ENCODE measurements at regions not wholly inside any gene's neighbourhood (a gene's known extent, or its start where the extent isn't known, plus 50 kb on each side); places are given as distances from the start of the nearest gene placed in this dataset.
"Not testable (repeated sequence)": the region's sequence is repeated elsewhere in the genome, so short reads cannot be mapped to it uniquely, and the experiment has no call there.

DNA sequence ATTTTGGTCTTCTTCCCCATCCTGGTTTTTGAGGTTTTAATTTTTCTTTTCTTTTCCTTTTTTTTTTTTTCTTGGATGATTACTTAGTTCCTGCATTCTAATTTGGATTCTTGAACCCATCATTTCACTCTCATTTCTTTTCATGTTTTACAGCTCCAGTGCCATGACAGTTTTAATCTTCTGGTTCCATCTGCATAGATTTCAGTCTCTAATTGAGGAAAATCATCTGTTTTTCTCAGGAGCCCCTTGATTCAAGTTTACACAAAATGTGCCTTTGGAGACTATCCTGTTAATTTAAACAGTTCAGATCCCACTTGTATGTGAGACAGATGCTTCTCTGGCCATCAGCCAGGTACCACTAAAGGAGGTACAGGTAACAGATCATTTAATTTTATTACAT, 379.9 kb downstream of the PIK3C3 start:
- no peak for DNase-seq

DNA sequence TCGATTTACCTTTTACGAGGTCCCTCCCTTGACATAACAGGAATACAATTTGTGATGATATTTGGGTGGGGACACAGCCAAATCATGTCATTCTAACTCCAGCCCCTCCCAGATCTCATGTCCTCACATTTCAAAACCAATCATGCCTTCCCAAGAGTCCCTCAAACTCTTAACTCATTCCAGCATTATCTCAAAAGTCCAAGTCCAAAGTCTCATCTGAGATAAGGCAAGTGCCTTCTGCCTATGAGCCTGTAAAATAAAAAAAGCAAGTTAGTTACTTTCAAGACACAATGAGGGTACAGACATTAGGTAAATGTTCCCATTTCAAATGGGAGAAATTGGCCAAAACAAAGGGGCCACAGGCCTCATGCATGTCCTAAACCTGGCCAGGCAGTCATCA, 381.1 kb downstream of the PIK3C3 start:
- no peak for DNase-seq

DNA sequence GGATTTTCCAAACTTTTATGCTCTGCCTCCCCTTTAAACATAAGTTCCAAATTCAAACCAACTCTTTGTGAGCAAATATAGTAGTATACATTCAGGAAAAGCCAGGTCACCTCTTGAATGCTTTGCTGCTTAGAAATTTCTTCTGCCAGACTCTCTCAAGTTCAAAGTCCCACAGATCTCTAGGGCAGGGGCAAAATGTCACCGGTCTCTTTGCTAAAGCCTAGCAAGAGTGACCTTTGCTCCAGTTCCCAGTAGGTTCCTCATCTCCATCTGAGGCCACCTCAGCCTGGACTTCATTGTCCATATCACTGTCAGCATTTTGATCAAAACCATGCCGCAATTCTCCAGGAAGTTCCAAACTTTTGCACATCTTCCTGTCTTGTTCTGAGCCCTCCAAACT, 382.3 kb downstream of the PIK3C3 start:
- DNase-seq: not testable (repeated sequence)

DNA sequence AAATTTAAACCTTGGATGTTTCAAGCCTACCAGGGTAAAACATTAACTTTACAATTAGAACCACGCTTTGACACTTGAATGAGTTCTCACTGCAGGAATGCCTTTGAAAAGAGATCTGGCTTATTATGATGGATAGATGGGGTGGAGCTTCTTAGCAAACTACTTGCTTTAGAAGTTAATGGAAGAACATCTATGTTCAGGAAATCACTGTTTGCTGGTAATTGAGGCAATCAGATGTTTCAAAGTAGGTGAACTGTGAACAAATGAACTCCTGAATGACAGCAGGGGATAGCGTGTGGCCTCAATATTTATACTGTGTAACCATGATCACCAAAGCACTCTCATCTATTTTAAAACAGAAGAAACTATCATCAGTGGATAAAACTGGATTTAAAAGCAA, 383.6 kb downstream of the PIK3C3 start:
- DNase-seq: no peak

DNA sequence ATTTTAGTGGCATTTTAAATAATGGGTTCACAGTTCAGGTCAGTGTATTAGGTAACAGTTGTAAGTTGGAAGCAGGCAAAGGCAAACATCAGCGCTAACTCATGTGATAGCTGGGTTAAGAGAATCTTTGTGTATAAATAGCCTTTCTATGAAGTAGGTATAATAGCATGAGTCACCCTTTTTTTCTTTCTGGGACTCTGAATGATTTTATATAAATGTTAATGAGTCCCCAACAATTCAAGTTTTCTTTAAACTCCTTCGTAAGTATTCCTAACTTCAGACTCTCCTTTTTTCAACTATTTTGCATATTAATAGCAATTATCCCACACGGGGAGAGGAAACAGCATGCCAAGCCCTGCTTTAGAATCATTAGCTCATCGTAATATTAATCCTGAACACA, 384.3 kb downstream of the PIK3C3 start:
- no peak for DNase-seq

DNA sequence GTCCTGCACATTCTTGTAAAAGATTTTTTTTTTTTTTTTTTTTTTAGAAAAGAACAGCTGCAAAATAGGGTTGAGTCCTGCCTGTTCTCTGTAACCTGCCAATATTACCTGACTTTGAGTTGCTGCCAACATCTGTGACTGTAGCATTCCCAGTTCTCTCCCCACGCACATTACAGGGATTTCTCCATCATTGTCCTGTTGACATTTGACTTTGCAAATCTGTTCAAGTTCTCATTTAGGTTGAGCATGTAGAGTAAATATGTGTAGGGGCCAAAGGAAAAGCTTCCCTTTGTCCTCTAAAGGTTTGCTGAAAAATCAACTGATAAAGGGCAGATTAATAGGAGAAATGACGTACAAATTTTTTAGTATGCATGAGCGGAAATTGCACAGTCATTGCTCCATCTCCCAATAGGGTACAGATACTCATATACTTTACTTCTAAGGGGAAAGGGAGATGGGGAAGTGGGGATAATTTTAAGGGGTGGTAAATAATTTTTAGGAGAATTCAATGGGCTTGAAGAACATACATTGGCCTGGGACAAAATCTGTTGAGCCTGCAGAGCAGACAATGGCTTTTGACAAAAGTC, 385.5 kb downstream of the PIK3C3 start:
- no peak for DNase-seq

DNA sequence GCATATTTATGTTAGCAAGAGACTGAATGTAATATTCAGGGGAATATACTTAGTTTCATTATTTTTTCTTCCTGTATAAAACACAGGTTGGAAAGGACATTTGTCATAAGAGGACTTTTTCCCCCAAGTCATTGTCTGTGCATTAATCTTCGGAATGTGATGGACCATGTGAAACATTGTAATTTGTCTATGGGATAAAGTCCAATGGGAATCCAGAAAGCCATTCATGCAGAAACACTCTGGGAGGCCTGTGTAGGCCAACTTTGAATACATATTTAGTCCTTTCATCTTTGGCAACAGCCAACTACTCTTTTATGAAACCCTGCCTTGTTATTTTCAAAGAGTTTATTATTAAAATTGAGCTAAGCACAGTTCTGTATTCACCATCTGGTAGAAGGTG, 386.4 kb downstream of the PIK3C3 start:
- DNase-seq: no peak

DNA sequence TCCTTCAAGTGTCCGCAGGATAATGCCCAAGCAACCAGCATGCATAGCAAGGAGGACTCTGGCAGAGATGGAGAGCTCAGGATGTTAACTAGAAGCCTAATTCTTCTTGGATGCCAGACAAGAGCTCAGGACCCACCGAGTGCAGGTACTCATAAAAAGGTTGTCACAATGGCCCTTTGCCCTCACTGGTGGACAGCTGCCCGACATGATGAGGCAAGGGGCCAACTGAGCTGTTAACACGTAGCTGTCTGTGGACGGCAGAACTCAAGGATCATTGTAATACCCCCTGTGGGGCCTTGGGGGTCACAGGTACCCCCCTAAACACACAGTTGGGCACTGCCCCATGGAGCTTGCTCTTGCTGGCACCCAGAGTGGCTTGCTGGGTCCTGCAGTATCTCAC, 393.7 kb downstream of the PIK3C3 start:
- no peak for DNase-seq

DNA sequence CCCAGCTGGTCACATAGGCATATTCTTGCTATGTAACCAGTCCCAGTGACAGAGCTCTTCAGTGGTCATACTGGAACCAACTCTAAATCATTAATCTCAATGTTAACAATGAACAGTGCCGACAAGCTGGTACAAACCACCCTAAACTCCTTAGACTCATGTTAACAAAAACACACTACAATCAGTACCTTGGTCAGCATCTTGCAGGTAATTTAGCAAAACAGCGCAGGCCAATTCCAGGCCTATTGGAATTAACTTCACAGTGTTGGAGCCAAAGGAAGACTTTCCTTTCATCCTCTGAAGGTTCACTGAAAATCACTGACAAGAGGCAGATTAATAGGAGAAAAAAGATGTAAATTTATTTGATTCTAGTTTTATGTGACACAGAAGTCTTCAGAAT, 396.4 kb downstream of the PIK3C3 start:
- no peak for DNase-seq

DNA sequence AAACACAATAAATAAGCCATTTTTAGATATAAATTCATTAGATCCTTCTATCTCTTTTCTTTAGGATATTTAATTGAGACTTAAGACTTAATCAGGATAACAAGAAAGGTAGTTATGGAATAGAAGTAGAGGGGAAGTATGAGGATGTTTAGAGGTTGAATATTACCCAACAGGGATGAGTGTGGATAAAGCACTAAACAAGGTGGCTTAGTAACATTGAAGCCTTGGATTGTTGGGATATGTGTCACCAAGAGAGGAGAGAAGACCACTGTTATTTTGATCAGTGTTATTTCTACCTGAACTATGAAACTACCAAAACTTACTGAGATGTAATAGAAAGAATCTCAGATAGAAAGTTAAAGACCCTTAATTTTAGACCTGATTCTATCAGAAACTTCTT, 405.7 kb downstream of the PIK3C3 start:
- DNase-seq: no peak

DNA sequence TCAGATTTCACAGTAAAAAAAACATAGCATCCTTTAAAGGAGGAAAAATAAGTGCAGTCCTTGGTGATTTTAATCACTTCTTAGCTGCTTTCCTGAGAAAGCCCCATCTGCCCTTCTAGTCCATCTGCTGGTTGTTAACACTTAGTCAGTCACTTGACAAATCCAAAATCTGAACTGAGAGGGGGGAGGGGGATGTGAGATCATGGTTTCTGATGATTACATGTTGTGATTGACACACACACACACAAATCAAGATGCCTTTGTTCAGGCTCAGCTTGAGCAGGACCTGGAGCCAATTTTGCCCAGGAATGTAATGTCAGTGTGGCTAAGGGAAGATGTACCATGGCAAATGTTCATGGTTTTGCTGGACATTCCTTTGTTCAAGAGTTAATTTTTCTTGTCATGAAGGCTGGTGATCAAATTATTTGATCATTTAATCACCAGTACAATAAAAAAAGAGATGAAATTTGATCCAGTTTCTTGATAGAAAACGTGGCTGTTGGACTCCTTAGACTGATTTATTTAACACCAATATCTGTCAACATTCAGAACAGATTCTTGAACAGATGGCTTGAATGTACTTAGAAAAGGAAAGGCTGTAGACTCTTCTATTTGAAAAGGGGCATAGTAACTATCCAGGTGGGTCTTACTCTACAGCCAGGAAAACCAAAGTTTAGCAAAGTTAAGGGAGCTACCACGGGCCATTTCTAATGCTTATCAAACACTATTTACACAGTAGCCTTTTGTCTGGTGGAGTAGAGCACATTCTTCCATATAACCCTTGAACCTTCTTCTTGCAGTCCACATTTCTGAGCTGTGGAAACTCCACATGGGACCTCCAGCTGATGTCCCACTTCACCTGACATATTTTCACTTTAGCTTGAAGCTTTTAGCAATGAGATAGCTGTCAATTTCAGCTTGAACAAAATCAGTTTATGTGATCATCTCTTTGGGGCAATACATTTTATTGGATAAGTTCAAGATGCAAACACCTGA, 408.7 kb downstream of the PIK3C3 start:
- no peak for DNase-seq

DNA sequence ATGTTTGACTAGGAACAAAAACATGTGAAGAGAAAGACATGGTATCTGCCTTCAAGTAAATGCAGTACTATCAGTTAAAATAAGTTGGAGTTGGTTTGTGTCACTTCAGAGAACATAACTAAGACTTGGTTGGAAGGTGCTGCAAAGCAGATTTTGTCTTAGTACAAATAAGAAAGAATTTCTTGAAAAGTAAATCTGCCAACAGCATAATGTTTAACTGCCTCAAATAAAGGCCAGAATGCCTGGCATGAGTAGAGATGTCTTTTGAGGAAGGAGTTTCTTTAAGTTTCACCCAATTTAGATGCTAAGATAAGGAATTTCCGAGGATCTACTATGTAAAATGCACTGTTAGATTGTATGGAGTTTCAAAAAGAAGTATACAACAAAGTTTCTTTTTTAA, 409.7 kb downstream of the PIK3C3 start:
- no peak for DNase-seq

DNA sequence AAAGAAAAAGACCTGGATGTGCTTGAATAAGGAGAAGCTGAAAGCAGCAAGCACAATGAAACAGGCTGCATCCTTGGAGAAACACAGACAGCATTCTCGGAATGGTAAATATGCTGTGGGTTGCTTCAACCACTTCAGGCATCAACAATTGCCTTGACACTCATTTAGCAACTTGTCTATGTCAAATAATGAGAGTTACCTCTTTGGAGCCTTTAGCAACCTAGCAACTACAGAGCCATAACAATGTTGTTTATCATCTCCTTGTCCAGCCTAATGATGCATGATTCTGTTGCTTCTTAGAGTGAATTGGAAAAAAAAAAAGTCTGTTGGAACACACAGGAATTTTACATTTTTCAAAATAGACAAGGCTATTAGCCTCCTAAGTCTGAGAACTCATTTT, 410.6 kb downstream of the PIK3C3 start:
- DNase-seq: no peak

DNA sequence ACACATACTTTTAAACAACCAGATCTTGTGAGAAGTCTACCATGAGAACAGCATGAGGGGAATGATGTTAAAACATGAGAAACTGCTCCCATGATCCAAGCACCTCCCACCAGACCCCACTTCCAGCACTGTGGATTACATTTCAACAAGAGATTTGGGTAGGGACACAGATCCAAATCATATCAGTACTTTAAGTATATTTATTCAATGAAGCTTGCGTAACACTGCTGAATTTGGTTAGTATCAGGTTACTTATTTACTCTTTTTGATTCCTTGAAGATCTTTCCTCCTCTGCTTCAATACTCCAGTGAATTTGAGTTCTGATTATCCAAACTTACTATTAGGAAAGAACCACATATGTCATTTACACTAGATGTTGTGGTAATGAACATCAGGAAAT, 418.6 kb downstream of the PIK3C3 start:
- DNase-seq: no peak

DNA sequence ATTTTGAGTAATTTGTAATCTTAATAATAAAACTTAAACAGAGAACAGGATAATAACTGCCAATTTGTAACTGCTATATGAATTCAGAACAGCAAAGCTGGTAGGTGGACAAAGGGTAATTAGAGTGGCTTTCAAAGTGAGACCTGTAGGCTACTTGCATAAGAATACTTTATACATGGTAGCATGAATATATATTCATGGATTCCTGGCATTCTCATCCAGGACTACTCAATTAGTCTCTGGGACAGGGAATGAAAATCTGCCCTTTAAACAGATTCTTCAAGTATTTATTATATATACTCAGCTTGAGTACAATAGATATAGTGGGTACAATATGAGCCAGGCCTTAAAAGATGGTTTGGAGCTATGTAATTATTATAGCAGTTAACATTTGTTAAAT, 419.9 kb downstream of the PIK3C3 start:
- no peak for DNase-seq

DNA sequence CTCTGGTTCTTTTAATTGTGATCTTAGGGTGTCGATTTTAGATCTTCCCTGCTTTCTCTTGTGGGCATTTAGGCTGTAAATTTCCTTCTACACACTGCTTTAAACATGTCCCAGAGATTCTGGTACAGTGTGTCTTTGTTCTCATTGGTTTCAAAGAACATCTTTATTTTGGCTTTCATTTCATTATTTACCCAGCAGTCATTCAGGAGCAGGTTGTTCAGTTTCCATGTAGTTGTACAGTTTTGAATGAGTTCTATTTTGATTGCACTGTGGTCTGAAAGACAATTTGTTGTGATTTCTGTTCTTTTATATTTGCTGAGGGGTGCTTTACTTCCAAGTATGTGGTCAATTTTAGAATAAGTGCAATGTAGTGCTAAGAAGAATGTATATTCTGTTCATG, 423.8 kb downstream of the PIK3C3 start:
- not testable (repeated sequence) for DNase-seq

DNA sequence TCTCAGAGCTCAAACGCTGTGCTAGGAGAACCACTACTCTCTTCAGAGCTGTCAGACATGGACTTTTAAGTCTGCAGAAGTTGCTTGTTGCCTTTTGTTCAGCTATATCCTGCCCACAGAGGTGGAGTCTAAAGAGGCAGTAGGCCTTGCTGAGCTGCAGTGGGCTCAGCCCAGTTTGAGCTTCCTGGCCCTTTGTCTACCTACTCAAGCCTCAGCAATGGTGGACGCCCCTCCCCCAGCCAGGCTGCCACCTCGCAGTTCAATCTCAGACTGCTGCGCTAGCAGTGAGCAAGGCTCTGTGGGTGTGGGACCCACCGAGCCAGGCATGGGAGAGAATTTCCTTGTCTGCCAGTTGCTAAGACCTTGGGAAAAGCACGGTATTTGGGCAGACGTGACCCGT, 426.2 kb downstream of the PIK3C3 start:
- DNase-seq: not testable (repeated sequence)

DNA sequence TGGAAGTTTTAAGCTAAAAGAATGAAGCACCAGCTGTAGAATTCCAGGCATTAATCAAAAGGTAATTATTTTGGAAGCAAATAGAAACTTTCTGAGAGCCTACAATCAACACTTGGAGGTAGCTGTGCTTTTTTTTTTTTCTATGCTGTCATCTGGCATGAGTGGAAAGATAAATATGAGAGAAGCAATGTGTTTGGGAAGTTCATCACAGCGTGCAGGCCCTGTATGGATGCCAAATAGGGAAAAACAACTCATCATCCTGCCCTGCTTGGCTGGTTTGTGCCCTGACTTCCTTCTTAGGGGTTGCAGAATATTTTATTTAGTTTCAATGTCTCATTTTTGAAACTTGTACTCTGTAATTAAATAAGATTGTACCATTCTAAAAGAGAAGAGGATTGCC, 437.4 kb downstream of the PIK3C3 start:
- DNase-seq: no peak

DNA sequence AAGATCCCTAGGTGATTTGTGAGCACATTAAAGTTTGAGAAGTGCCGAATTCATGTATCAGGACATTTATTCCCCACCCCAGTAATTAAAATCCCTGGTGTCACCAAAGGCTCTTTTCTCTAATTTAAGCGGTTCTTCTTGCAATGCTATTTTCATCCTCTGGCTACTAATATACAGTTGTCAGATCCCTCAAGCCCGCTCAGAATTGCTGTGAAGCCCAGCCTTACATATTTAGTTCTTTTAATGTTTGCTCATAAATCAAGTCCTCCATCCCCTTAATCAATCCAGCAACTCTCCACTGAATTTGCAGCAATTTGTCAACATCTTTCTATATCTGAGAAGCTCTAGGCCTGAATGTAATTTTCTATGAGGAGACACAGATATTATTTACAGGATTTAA, 437.9 kb downstream of the PIK3C3 start:
- DNase-seq: no peak

DNA sequence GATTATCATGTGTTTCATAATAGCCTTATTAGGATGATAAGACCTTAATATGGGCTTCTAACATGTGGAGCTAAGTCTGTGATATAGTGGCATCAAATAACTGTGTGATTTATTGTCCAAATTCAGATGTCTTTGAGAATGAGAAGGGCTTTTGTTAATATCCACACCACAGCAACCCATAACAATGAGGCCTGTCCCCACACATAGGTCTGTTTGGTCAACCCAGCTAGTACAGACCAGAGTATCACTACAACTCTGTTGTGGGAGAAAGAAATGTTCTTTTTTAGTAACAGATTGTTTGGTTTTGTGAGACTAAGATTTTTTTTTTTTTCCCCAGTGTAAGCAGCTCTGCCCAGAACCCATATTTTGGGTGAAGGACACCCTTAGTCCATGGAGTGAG, 439.2 kb downstream of the PIK3C3 start:
- no peak for DNase-seq

DNA sequence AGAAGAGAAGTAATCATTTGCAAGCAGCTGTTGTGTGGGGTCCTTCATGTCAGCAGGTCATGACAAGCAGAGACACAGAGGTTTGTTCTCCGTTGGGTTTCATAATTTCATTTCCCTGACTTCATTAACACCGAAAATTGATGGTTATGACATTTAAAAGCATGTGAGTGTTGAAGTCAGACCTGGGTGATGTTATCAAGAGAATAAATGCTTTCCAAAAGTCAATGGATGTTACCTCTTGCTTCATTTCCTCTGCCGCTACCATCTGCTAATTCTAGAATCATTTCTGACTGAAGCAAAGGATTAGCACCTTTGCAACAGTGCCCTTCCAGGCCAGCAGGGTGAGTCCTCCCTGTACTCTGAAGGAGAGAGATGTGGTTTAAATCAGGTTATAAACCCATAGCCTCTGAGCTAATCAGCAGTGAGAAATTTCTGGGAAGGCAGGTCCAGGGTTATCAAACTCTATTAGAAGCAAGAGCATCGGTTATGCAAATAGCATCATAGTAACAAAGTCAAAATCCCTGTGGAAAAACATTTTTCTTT, 446.2 kb downstream of the PIK3C3 start:
- DNase-seq: no peak

DNA sequence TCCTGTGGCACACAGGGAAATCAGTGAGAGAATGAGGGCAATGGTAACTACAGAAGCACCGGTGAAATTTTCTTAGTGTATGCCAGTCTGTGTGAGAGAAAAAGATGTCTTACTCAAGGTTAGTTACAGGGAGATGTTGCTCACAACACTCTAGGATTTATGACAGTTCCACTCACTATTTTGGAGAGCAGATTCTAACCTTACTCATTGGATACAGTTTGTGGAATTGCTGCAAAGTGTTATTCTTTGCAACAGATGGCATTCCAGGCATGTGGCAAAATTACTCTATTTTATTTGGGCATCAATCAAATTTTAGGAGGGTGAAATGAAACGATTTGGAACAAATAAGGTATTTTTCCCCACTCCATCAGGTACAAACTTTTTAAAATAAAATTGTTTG, 449.1 kb downstream of the PIK3C3 start:
- no peak for DNase-seq

DNA sequence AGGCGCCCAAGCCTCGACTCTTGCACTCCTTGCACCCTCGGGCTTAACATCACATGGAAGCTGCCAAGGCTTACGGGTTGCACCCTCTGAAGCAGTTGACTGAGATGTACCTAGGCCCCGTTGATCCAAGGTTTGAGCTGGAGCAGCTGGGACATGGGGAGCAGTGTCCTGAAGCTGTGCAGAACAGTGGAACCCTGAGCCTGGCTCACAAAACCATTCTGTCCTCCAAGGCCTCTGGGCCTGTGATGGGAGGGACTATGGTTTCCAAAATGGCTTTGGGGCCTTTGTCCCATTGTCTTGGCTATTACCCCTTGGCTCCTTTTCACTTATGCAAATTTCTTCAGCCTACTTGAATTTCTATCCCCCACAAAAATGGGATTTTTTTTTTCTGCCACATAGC, 454.0 kb downstream of the PIK3C3 start:
- no peak for DNase-seq

DNA sequence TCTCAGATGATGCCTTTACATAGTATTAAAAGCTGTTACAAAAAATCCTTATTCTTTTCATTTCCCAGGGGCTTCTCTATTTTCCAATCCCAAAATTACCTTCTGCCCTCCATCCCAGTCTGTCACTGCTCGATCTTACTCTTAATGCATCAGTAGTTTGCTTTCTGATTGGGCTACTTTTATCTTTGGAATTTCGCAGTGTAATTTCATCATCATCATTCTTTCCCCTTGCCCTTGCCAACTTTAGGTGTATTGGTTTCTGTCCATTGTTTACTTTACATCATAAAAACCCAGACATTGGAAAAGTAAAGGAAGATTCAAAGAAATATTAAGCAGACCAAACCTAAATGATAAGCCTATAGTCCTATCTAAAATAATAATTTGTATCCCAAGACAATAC, 457.2 kb downstream of the PIK3C3 start:
- no peak for DNase-seq

Data from NCI-H1436 treated with DMSO at 0.1 percent for 48 hours (cell line).